ENCODE measurements at regions not wholly inside any gene's neighbourhood (a gene's known extent, or its start where the extent isn't known, plus 50 kb on each side); places are given as distances from the start of the nearest gene placed in this dataset.

GRCh38 chr6:139847457-139847813, 473.0 kb upstream of the CITED2 start:
- Histone ChIP-seq H3K27me3 (no peaks in the 10 kb centered on the region), H3K9me3 (no peaks in the 10 kb centered on the region), H3K36me3 (no peaks in the 10 kb centered on the region), H3K4me1 (peaks cover 0 to 13% (median 0%) of the 10 kb centered on the region in 3 donors), H3K27ac (no peak overlapping the region), H3K4me3 (no peak overlapping the region)
- no peak for DNase-seq
- 27 to 44% methylated on average over 2 of the region's 2 CpGs for WGBS, 2 donors
- intact Hi-C loops (cut with DNase I), result no loop called here
- no peak for TF ChIP-seq CTCF (IDR thresholded peaks at IDR 0.05)
- no peak for TF ChIP-seq POLR2A (IDR thresholded peaks at IDR 0.05)

- Histone ChIP-seq H3K36me3 (no peaks in the 10 kb centered on the region), H3K9me3 (no peaks in the 10 kb centered on the region), H3K27ac (no peak overlapping the region), H3K4me1 (peaks cover 0 to 13% (median 0%) of the 10 kb centered on the region in 3 donors), H3K27me3 (no peaks in the 10 kb centered on the region), H3K4me3 (no peak overlapping the region)
- no peak for DNase-seq
- TF ChIP-seq POLR2A (IDR thresholded peaks at IDR 0.05) (no peak), CTCF (IDR thresholded peaks at IDR 0.05) (no peak)
- WGBS, 2 donors, result 52 to 56% methylated on average over 9 of the region's 9 CpGs
- intact Hi-C loops (cut with DNase I), result no loop called here
These were observed 472.3 kb upstream of the CITED2 start for GRCh38 chr6:139846538-139847456.

GRCh38 chr6:139844907-139845306, 470.5 kb upstream of the CITED2 start:
- Histone ChIP-seq H3K4me1 (peaks cover 0 to 13% (median 0%) of the 10 kb centered on the region in 3 donors), H3K9me3 (no peaks in the 10 kb centered on the region), H3K27me3 (no peaks in the 10 kb centered on the region), H3K36me3 (no peaks in the 10 kb centered on the region), H3K4me3 (no peak overlapping the region), H3K27ac (no peak overlapping the region)
- WGBS, 2 donors, result 69 to 70% methylated on average over 3 of the region's 3 CpGs
- DNase-seq, result no peak
- TF ChIP-seq CTCF (IDR thresholded peaks at IDR 0.05) (no peak), POLR2A (IDR thresholded peaks at IDR 0.05) (no peak)
- intact Hi-C loops (cut with DNase I), result no loop called here

GRCh38 chr6:139841794-139842215, 467.4 kb upstream of the CITED2 start:
- 38 to 72% methylated on average over 2 of the region's 2 CpGs for WGBS, 2 donors
- H3K27ac ChIP-seq, result no peak overlapping the region

More at GRCh38 chr6:139841794-139842215, 467.4 kb upstream of the CITED2 start:
- DNase-seq, result no peak
- Histone ChIP-seq H3K9me3 (no peaks in the 10 kb centered on the region), H3K4me1 (peaks cover 0 to 7% (median 0%) of the 10 kb centered on the region in 3 donors), H3K27me3 (no peaks in the 10 kb centered on the region), H3K4me3 (no peak overlapping the region), H3K36me3 (no peaks in the 10 kb centered on the region)
- TF ChIP-seq CTCF (IDR thresholded peaks at IDR 0.05) (no peak), POLR2A (IDR thresholded peaks at IDR 0.05) (no peak)
- intact Hi-C loops (cut with DNase I), result no loop called here
